Caco-2 (cell line): ENCODE measurements at regions not wholly inside any gene's neighbourhood (a gene's known extent, or its start where the extent isn't known, plus 50 kb on each side); places are given as distances from the start of the nearest gene placed in this dataset.

ENCODE experiments used
- BruUV-seq: library from RNA; stranded (reverse); fragments of 400-500 nt; replicated peaks from 2 replicates; lab custom pipeline; 2021; lab: Mats Ljungman, UMichigan
- CTCF ChIA-PET: fragments of 300-600 bp; sonication (Branson Sonifier 250); formaldehyde crosslinking; loops from one replicate; lab custom pipeline; 2022; ENCODE audit warnings: antibody characterized with exemption; lab: Charles Lee
- POLR2A ChIA-PET: fragments of 300-600 bp; sonication (Branson Sonifier 250); formaldehyde crosslinking; loops from one replicate; lab custom pipeline; 2022; ENCODE audit warnings: antibody characterized with exemption; lab: Charles Lee
- DNase-seq, 2 experiments: peaks; one replicate each; pipeline versions ENCODE4 v3.0.0 to v3.0.0-alpha.2; 2020 to 2022
- H3K27me3 ChIP-seq: replicated peaks from 2 replicates; pipeline ENCODE4 v1.6.0; 2011; ENCODE audit warnings: low read length; ENCODE audit not compliant: control insufficient read depth, insufficient read depth
- H3K36me3 ChIP-seq: 2 replicates; pipeline ENCODE4 v1.5.1; 2011; ENCODE audit warnings: low read length; ENCODE audit not compliant: control insufficient read depth, insufficient read depth
- H3K4me1 ChIP-seq: fragments of 250-450 bp; sonication (Bioruptor Pico); 2 replicates; pipeline ENCODE4 v1.5.1; 2020; ENCODE audit warnings: mild to moderate bottlenecking
- H3K4me3 ChIP-seq: 2 replicates; pipeline ENCODE4 v1.5.1; 2011; ENCODE audit warnings: low read depth, mild to moderate bottlenecking, control low read depth, low read length
- H3K9me3 ChIP-seq: fragments of 250-450 bp; sonication (Bioruptor Pico); 2 replicates; pipeline ENCODE4 v1.5.1; 2020; ENCODE audit warnings: mild to moderate bottlenecking, moderate library complexity
- H3K27ac Mint-ChIP-seq: one replicate; pipeline ENCODE4 v1.8.0; 2022; ENCODE audit warnings: mixed read lengths; ENCODE audit not compliant: unreplicated experiment
- H3K27me3 Mint-ChIP-seq: one replicate; pipeline ENCODE4 v1.8.0; 2022; ENCODE audit warnings: mixed read lengths; ENCODE audit not compliant: insufficient read depth, unreplicated experiment
- H3K36me3 Mint-ChIP-seq: one replicate; pipeline ENCODE4 v1.8.0; 2022; ENCODE audit warnings: mild to moderate bottlenecking, mixed read lengths; ENCODE audit not compliant: insufficient read depth, unreplicated experiment
- H3K4me1 Mint-ChIP-seq: one replicate; pipeline ENCODE4 v1.8.0; 2022; ENCODE audit warnings: low read depth, mixed read lengths; ENCODE audit not compliant: unreplicated experiment
- H3K4me3 Mint-ChIP-seq: one replicate; pipeline ENCODE4 v1.8.0; 2022; ENCODE audit warnings: mild to moderate bottlenecking, moderate library complexity, mixed read lengths; ENCODE audit not compliant: unreplicated experiment
- H3K9me3 Mint-ChIP-seq: one replicate; pipeline ENCODE4 v1.8.0; 2022; ENCODE audit warnings: mixed read lengths; ENCODE audit not compliant: unreplicated experiment
- CTCF ChIP-seq, 2 experiments: fragments of 200-600 bp in 1 of 2; IDR thresholded peaks; 1 replicate in 1 of 2; 2 replicates in 1 of 2; pipeline versions ENCODE4 v1.5.1 to v1.8.0; 2011 to 2022; ENCODE audit warnings: antibody characterized with exemption in 1 of 2, control low read depth in 1 of 2, inconsistent platforms in 1 of 2, low read depth in 1 of 2, low read length in 1 of 2, mild to moderate bottlenecking in 1 of 2, moderate library complexity in 1 of 2; ENCODE audit not compliant: insufficient read depth in 1 of 2, severe bottlenecking in 1 of 2, unreplicated experiment in 1 of 2
- intact Hi-C: fragments of 100-400 bp; cut with micrococcal nuclease; formaldehyde crosslinking; loops from one replicate; pipeline ENCODE4 v1.10.0; 2022; ENCODE audit not compliant: unreplicated experiment

- BruUV-seq = no TSS peak
- no peaks in the 10 kb centered on the region for H3K4me1 ChIP-seq
- no peaks in the 10 kb centered on the region for H3K27me3 Mint-ChIP-seq
- no peak for TF ChIP-seq CTCF (IDR thresholded peaks at IDR 0.05; ENCODE audit: insufficient read depth in 1 of 2, low read depth in 1 of 2, low read length in 1 of 2, severe bottlenecking in 1 of 2, unreplicated experiment in 1 of 2)
- no peak for DNase-seq
- no peaks in the 10 kb centered on the region for H3K9me3 ChIP-seq
- H3K36me3 ChIP-seq = no peaks in the 10 kb centered on the region
- no peak overlapping the region for H3K27ac Mint-ChIP-seq
- CTCF ChIA-PET = no interaction called here
- POLR2A ChIA-PET = no interaction called here
- H3K4me3 Mint-ChIP-seq = no peak overlapping the region
- H3K27me3 ChIP-seq = no peaks in the 10 kb centered on the region
- H3K9me3 Mint-ChIP-seq = no peaks in the 10 kb centered on the region
- H3K4me1 Mint-ChIP-seq = no peaks in the 10 kb centered on the region
- H3K4me3 ChIP-seq = no peak overlapping the region
- no peaks in the 10 kb centered on the region for H3K36me3 Mint-ChIP-seq
- intact Hi-C loops = no loop called here
Observed at GRCh38 chr18:64695851-64696553, 547.1 kb upstream of the LINC00305 start.

GRCh38 chr18:64693766-64694165, 544.9 kb upstream of the LINC00305 start:
- Histone ChIP-seq H3K9me3 (no peaks in the 10 kb centered on the region), H3K4me3 (no peak overlapping the region), H3K4me1 (no peaks in the 10 kb centered on the region), H3K36me3 (no peaks in the 10 kb centered on the region), H3K27me3 (no peaks in the 10 kb centered on the region)
- H3K9me3 Mint-ChIP-seq = no peaks in the 10 kb centered on the region
- H3K4me1 Mint-ChIP-seq = no peaks in the 10 kb centered on the region
- no peak overlapping the region for H3K4me3 Mint-ChIP-seq
- TF ChIP-seq CTCF (IDR thresholded peaks at IDR 0.05; ENCODE audit: insufficient read depth in 1 of 2, low read depth in 1 of 2, low read length in 1 of 2, severe bottlenecking in 1 of 2, unreplicated experiment in 1 of 2) = no peak
- ChIA-PET CTCF (no interaction called here), POLR2A (no interaction called here)
- H3K36me3 Mint-ChIP-seq = no peaks in the 10 kb centered on the region
- no peak for DNase-seq
- no peaks in the 10 kb centered on the region for H3K27me3 Mint-ChIP-seq
- no TSS peak for BruUV-seq
- no peak overlapping the region for H3K27ac Mint-ChIP-seq
- intact Hi-C loops = no loop called here

DNA sequence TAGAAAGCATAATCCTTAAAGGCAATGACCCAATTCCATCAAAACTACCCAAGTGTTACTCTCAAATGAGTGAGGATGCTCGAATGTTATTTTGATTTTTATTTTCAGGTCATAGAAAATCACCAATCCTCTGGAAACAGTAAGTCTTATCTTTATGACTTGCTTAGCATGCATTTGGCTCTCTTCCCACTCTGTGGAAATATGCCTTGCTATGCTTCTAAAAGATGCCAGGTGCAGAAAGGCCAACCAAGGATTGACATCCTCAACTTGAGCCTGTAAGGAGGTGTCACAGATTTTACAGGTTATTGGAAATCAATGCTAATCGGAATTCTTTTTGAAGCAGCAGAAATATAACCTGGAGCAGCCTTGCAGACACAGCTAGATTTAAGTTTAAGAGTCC, 543.9 kb upstream of the LINC00305 start:
- no peak for DNase-seq
- intact Hi-C loops = no loop called here
- H3K4me1 Mint-ChIP-seq = no peaks in the 10 kb centered on the region
- no peaks in the 10 kb centered on the region for H3K27me3 Mint-ChIP-seq
- ChIA-PET POLR2A (no interaction called here), CTCF (no interaction called here)
- no TSS peak for BruUV-seq
- no peak overlapping the region for H3K4me3 Mint-ChIP-seq
- no peaks in the 10 kb centered on the region for H3K27me3 ChIP-seq
- H3K36me3 ChIP-seq = no peaks in the 10 kb centered on the region
- no peaks in the 10 kb centered on the region for H3K9me3 ChIP-seq
- no peaks in the 10 kb centered on the region for H3K4me1 ChIP-seq
- no peak overlapping the region for H3K27ac Mint-ChIP-seq
- H3K4me3 ChIP-seq = no peak overlapping the region
- no peaks in the 10 kb centered on the region for H3K9me3 Mint-ChIP-seq
- no peak for TF ChIP-seq CTCF (IDR thresholded peaks at IDR 0.05; ENCODE audit: insufficient read depth in 1 of 2, low read depth in 1 of 2, low read length in 1 of 2, severe bottlenecking in 1 of 2, unreplicated experiment in 1 of 2)
- H3K36me3 Mint-ChIP-seq = no peaks in the 10 kb centered on the region
